SU-DHL-6 (cell line): ENCODE measurements at regions not wholly inside any gene's neighbourhood (a gene's known extent, or its start where the extent isn't known, plus 50 kb on each side); places are given as distances from the start of the nearest gene placed in this dataset.

ENCODE experiments used
- EZH2phosphoT487 ChIP-seq: fragments of 200-600 bp; sonication (generic), shearing (Covaris generic); conservative IDR thresholded peaks from 2 replicates; pipeline ENCODE4 v1.6.1; 2018; ENCODE audit warnings: mild to moderate bottlenecking, antibody characterized with exemption, low read length, moderate library complexity, mixed read lengths
- TF ChIP-seq, protein P1 (sequence below): fragments of 200-600 bp; sonication (generic); IDR thresholded peaks from one replicate; pipeline ENCODE4 v1.5.1; 2017; ENCODE audit warnings: antibody characterized with exemption, mild to moderate bottlenecking, low read length, moderate library complexity; ENCODE audit not compliant: insufficient read depth, poor library complexity, severe bottlenecking

DNA sequence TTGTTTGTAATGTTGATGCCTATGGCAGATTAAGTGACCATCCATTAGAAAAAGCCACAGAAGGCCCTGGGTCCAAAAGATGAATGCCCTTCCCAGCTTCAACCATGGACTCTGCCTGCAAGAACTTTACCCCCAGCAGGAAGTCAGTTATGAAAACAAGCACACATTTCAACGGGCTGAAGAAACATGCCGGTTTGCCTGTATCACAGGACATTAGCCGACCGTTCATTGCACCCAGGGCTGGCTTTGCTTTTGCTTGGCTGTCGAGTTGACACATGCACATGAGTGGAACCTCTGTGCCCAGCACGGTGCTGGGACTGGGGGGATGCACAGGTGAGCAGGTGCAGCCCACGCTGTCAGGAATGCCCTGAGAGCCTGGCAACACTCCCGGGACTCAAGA lies 1087.0 kb downstream of the BCL11B start:
- TF ChIP-seq, protein P1, sequence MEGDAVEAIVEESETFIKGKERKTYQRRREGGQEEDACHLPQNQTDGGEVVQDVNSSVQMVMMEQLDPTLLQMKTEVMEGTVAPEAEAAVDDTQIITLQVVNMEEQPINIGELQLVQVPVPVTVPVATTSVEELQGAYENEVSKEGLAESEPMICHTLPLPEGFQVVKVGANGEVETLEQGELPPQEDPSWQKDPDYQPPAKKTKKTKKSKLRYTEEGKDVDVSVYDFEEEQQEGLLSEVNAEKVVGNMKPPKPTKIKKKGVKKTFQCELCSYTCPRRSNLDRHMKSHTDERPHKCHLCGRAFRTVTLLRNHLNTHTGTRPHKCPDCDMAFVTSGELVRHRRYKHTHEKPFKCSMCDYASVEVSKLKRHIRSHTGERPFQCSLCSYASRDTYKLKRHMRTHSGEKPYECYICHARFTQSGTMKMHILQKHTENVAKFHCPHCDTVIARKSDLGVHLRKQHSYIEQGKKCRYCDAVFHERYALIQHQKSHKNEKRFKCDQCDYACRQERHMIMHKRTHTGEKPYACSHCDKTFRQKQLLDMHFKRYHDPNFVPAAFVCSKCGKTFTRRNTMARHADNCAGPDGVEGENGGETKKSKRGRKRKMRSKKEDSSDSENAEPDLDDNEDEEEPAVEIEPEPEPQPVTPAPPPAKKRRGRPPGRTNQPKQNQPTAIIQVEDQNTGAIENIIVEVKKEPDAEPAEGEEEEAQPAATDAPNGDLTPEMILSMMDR = no peak
- no peak for TF ChIP-seq EZH2phosphoT487
